ENCODE measurements at regions not wholly inside any gene's neighbourhood (a gene's known extent, or its start where the extent isn't known, plus 50 kb on each side); places are given as distances from the start of the nearest gene placed in this dataset.
A peak's percentile ranks its signal among the peaks of the same experiment; 100 is the strongest.

DNA sequence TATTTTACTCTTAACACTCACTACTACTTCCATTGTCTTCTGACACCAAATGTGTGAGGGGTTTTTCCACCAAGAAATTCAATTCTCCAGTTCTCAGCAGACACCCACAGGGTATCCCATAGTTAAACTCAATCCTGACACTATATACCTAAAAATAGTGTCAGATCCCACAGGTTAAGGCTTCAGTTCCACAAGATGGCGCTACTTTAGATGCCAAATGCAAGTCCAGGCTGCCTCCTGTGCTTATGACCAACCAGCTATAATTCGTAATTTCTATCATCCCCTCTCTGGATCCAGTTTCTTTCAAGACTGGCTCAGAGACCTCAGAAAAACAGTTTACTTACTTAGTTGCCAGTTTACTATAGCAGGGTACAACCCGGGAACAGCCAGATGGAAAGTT is 1146.2 kb upstream of the SPRY2 start:
- Histone ChIP-seq H3K27me3 (ENCODE audit: control insufficient read depth, insufficient read depth, low read length) (no peaks in the 10 kb centered on the region), H3K9ac (ENCODE audit: low read length in 3 of 3) (no peak overlapping the region), H3K27ac (ENCODE audit: low read depth in 2 of 2, low read length in 2 of 2) (no peak overlapping the region), H3K36me3 (ENCODE audit: control insufficient read depth in 2 of 3, insufficient read depth in 3 of 3, low read length in 3 of 3) (no peaks in the 10 kb centered on the region), H3K9me3 (ENCODE audit: control insufficient read depth in 2 of 3, insufficient read depth in 1 of 3, low read length in 3 of 3) (no peaks in the 10 kb centered on the region), H3K4me1 (ENCODE audit: control insufficient read depth in 2 of 3, insufficient read depth in 2 of 3, low read depth in 1 of 3, low read length in 3 of 3) (no peaks in the 10 kb centered on the region), H3K4me3 (ENCODE audit: low read length in 3 of 3) (no peak overlapping the region)
- DNase-seq (peak in 3 of 5 donors; percentile 18 to 51 (median 33)), FAIRE-seq (no peak)
- intact Hi-C loops (cut with DNase I): no loop called here
- TF ChIP-seq, protein P1, sequence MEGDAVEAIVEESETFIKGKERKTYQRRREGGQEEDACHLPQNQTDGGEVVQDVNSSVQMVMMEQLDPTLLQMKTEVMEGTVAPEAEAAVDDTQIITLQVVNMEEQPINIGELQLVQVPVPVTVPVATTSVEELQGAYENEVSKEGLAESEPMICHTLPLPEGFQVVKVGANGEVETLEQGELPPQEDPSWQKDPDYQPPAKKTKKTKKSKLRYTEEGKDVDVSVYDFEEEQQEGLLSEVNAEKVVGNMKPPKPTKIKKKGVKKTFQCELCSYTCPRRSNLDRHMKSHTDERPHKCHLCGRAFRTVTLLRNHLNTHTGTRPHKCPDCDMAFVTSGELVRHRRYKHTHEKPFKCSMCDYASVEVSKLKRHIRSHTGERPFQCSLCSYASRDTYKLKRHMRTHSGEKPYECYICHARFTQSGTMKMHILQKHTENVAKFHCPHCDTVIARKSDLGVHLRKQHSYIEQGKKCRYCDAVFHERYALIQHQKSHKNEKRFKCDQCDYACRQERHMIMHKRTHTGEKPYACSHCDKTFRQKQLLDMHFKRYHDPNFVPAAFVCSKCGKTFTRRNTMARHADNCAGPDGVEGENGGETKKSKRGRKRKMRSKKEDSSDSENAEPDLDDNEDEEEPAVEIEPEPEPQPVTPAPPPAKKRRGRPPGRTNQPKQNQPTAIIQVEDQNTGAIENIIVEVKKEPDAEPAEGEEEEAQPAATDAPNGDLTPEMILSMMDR (IDR thresholded peaks at IDR 0.05; ENCODE audit: borderline replicate concordance, extremely low read depth, insufficient read depth): peak; percentile 10

DNA sequence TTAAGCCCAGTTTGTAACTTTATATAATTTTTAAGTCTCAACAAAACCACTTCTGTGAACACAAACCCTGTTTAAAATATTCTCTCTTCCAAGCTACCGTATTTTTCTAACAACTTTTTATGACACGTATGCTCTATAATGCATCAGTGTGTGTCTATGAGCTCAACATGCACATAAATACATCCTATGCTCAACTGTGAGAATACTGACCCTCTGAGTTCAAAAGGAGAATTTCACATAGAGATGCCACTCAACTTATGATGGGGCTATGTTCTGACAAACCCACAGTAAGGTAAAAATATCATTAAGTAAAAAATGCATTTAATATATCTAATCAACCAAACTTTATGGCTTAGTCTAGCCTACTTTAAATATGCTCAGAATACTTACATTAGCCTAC is 1139.7 kb upstream of the SPRY2 start:
- DNase-seq (peak in 1 of 5 donors; percentile 8), FAIRE-seq (peak; percentile 29)
- intact Hi-C loops (cut with DNase I): no loop called here
- TF ChIP-seq, protein P1 (IDR thresholded peaks at IDR 0.05; ENCODE audit: borderline replicate concordance, extremely low read depth, insufficient read depth): peak; percentile 40
- H3K9me3 ChIP-seq (ENCODE audit: control insufficient read depth in 2 of 3, insufficient read depth in 1 of 3, low read length in 3 of 3): no peaks in the 10 kb centered on the region
- H3K4me3 ChIP-seq (ENCODE audit: low read length in 3 of 3): no peak overlapping the region
- no peak overlapping the region for H3K27ac ChIP-seq (ENCODE audit: low read depth in 2 of 2, low read length in 2 of 2)
- H3K36me3 ChIP-seq (ENCODE audit: control insufficient read depth in 2 of 3, insufficient read depth in 3 of 3, low read length in 3 of 3): no peaks in the 10 kb centered on the region
- no peaks in the 10 kb centered on the region for H3K4me1 ChIP-seq (ENCODE audit: control insufficient read depth in 2 of 3, insufficient read depth in 2 of 3, low read depth in 1 of 3, low read length in 3 of 3)
- no peak overlapping the region for H3K9ac ChIP-seq (ENCODE audit: low read length in 3 of 3)
- H3K27me3 ChIP-seq (ENCODE audit: control insufficient read depth, insufficient read depth, low read length): no peaks in the 10 kb centered on the region

DNA sequence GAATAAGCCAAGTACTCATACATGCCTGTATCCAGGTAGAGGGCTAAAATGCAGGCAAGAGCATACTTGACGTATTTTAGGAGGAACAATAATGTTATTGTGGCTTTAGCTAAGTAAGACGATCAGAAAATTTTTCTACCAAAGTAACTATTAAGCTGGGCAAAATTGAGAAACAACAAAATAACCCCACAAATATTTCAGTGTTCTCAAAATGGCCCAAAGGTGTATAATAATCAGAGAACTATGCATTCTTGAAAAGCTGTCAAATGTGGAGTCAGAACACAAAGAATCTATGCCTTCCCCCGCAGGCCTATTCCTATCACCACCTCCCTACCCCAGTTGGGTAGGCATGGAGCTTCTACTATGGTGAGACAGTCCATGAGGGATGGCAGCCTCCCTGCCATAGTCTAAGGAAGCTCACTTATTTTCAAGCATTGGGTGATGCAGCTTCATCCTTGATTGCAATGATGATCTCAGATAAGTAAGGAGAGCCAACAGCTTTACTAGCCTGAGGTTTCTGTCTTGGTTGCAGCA is 1132.5 kb upstream of the SPRY2 start:
- peaks cover 0 to 3% (median 0%) of the 10 kb centered on the region in 3 donors for H3K9me3 ChIP-seq (ENCODE audit: control insufficient read depth in 2 of 3, insufficient read depth in 1 of 3, low read length in 3 of 3)
- H3K36me3 ChIP-seq (ENCODE audit: control insufficient read depth in 2 of 3, insufficient read depth in 3 of 3, low read length in 3 of 3): no peaks in the 10 kb centered on the region
- no peak overlapping the region for H3K9ac ChIP-seq (ENCODE audit: low read length in 3 of 3)
- intact Hi-C loops (cut with DNase I): no loop called here
- no peak overlapping the region for H3K27ac ChIP-seq (ENCODE audit: low read depth in 2 of 2, low read length in 2 of 2)
- FAIRE-seq (no peak), DNase-seq (no peak)
- H3K4me1 ChIP-seq (ENCODE audit: control insufficient read depth in 2 of 3, insufficient read depth in 2 of 3, low read depth in 1 of 3, low read length in 3 of 3): no peaks in the 10 kb centered on the region
- TF ChIP-seq, protein P1 (IDR thresholded peaks at IDR 0.05; ENCODE audit: borderline replicate concordance, extremely low read depth, insufficient read depth): no peak
- no peak overlapping the region for H3K4me3 ChIP-seq (ENCODE audit: low read length in 3 of 3)
- H3K27me3 ChIP-seq (ENCODE audit: control insufficient read depth, insufficient read depth, low read length): no peaks in the 10 kb centered on the region

DNA sequence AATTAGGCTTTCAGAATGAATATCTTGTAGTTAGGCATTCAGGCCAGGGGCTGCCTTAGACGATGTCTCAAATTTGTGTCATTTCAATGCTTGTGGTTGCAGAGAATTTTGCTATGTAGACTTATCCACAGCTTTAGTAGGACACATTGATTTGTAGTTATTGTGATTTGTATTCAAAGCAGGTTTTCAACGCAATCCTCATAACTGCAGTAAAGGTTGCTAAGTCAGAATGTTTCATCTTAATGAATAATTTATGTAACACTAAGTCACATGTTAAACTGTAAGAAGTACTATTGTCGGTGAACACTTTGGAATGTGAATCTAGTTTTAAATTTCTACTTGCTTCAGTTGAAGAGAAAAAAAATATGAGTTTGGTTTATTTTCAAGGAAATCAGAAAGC is 1117.2 kb upstream of the SPRY2 start:
- no peaks in the 10 kb centered on the region for H3K36me3 ChIP-seq (ENCODE audit: control insufficient read depth in 2 of 3, insufficient read depth in 3 of 3, low read length in 3 of 3)
- intact Hi-C loops (cut with DNase I): no loop called here
- H3K4me1 ChIP-seq (ENCODE audit: control insufficient read depth in 2 of 3, insufficient read depth in 2 of 3, low read depth in 1 of 3, low read length in 3 of 3): no peaks in the 10 kb centered on the region
- TF ChIP-seq, protein P1 (IDR thresholded peaks at IDR 0.05; ENCODE audit: borderline replicate concordance, extremely low read depth, insufficient read depth): no peak
- H3K27ac ChIP-seq (ENCODE audit: low read depth in 2 of 2, low read length in 2 of 2): no peak overlapping the region
- no peaks in the 10 kb centered on the region for H3K9me3 ChIP-seq (ENCODE audit: control insufficient read depth in 2 of 3, insufficient read depth in 1 of 3, low read length in 3 of 3)
- H3K4me3 ChIP-seq (ENCODE audit: low read length in 3 of 3): peak overlapping the region in 1 of 3 donors; percentile 18
- DNase-seq: peak in 2 of 5 donors; percentile 43 to 58
- no peaks in the 10 kb centered on the region for H3K27me3 ChIP-seq (ENCODE audit: control insufficient read depth, insufficient read depth, low read length)
- H3K9ac ChIP-seq (ENCODE audit: low read length in 3 of 3): no peak overlapping the region
- FAIRE-seq: peak; percentile 63
